GM10266 (cell line): ENCODE measurements at regions not wholly inside any gene's neighbourhood (a gene's known extent, or its start where the extent isn't known, plus 50 kb on each side); places are given as distances from the start of the nearest gene placed in this dataset.

Experiments used
- DNase-seq: peaks from one replicate; pipeline ENCODE4 v3.0.0; 2012; ENCODE audit errors: extremely low spot score
- CTCF ChIP-seq: IDR thresholded peaks from 2 replicates; pipeline ENCODE4 v1.5.1; 2012; ENCODE audit warnings: mild to moderate bottlenecking, low read depth; ENCODE audit not compliant: control insufficient read depth, insufficient read depth; ENCODE audit errors: missing control alignments

DNA sequence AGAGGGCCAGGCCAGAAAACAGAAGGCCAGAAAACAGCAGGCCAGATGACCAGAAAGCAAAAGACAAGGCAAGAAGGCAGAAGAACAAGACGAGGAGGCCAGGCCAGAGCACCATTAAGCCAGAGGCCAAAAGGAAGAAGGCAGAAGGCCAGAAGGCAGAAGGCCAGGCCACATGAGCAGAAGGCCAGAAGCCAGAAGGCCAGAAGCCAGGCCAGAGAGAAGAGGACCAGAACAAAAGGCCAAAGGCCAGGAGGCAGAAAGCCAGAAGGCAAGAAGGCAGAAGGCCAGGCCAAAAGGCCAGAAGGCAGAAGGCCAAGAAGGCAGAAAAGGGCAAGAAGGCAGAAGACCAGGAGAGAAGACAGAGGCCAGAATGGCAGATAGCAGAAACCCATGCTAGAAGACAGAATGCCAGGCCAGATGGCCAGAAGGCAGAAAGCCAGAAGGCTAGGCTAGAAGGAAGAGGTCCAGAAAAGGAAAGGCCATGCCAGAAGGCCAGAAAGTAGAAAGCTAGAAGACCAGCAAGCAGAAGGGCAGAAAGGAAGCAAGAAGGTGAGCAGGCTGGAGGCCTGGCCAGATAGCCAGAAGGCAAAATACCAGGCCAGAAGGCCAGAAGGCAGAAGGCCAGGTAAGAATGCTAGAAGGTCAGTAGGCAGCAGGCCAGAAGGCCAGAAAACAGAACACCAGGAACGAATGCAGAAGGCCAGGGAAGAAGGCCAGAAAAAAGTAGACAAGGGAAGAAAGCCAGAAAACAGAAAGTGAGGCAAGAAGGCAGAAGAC, 187.6 kb downstream of the TUBA3C start:
- TF ChIP-seq CTCF, result no peak

GRCh38 chr13:18992791-18993190, 188.8 kb downstream of the TUBA3C start:
- DNase-seq, result no peak
- no peak for TF ChIP-seq CTCF

More for the DNA sequence above, 187.6 kb downstream of the TUBA3C start:
- DNase-seq, result no peak

GRCh38 chr13:18991060-18991459, 190.6 kb downstream of the TUBA3C start:
- TF ChIP-seq CTCF, result no peak
- no peak for DNase-seq

DNA sequence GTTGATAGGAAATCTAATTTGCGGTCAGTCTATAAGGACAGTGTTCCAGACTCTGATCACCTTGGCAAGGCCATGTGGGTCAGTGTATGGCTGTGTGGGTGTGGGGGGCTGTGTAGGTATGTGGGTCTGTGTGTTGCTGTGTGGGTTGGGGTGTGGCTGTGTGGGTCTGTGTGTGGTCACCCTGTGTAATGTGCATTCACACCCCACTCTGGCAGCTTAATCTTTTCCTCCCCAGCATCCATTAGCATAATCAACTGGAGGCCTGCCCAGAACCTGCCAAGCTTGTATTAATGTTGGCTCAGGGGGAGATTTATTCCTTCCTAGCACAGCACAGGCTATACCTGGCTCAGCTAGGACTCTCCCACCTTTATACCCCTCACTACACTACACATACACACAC, 203.2 kb downstream of the TUBA3C start:
- no peak for TF ChIP-seq CTCF
- no peak for DNase-seq

- no peak for TF ChIP-seq CTCF
- DNase-seq, result no peak
These were observed 203.8 kb downstream of the TUBA3C start for GRCh38 chr13:18977857-18978256.

DNA sequence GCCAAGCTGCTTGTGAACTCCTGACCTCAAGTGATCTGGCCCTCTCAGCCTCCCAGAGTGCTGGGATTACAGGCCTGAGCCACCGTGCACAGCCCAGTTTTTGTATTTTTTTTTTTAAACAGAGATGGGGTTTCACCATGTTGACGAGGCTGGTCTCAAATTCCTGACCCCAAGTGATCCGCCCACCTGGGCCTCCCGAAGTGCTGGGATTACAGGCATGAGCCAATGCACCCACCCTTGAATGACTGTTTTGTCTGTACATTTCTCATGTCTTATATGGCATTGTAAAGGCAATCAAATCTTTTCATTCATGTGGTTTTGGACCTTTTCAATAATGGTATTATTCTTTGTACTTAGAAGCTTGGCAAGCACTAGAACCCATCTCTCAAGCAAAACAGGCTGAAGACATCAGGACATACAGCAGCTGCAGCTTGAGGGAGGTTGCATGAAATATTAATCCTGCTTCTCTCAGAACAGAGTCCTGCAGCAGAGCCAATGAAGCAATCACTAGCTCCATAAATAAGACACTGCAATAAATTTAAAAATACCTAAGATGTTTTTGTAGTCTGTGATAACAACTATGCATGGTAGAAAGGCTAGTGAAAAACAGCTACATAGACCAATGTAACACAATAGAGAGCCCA, 209.9 kb downstream of the TUBA3C start:
- TF ChIP-seq CTCF, result no peak
- DNase-seq, result no peak

DNA sequence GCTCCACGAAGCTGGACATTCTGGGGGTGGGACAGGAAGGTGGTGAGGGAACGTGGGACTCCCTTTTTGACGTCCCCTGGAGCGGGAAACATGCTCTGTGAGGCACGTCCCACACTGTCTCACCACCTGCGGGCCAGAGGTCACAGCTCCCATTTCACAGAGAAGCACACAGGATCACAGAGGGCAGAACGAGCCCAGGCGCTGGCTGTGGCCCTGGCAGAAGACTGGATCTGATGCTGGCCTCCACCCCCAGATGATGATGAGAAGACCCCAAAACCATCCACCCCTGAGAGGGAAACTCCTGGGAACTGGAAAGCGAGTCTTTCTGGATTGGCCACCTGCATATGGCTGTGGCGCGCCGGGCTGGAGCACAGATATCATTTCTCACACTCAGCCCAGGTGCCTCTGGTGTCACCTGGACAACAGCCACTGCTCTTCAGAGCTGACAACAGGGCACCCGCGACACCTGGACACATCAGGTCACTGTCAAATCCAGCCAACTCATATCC, 216.2 kb downstream of the TUBA3C start:
- no peak for DNase-seq
- TF ChIP-seq CTCF, result no peak
